CD4-positive, alpha-beta T cell (primary cell): ENCODE measurements at regions not wholly inside any gene's neighbourhood (a gene's known extent, or its start where the extent isn't known, plus 50 kb on each side); places are given as distances from the start of the nearest gene placed in this dataset.
"Not testable (repeated sequence)": the region's sequence is repeated elsewhere in the genome, so short reads cannot be mapped to it uniquely, and the experiment has no call there.

Experiments
- ATAC-seq: fragments of 200-7000 bp; cut with Tn5 transposase; one replicate; pipeline ENCODE4 v1.10.0; 2022; ENCODE audit warnings: mild to moderate bottlenecking; ENCODE audit not compliant: poor library complexity
- CTCF ChIA-PET: fragments of 350-600 bp; sonication (Branson Sonifier 250); formaldehyde crosslinking; loops from one replicate; lab custom pipeline; 2021; ENCODE audit warnings: antibody characterized with exemption, inconsistent platforms; lab: Charles Lee
- POLR2A ChIA-PET: fragments of 350-600 bp; sonication (Branson Sonifier 250); formaldehyde crosslinking; loops from one replicate; lab custom pipeline; 2021; ENCODE audit warnings: antibody characterized with exemption, inconsistent platforms; lab: Charles Lee
- DNase-seq, 14 experiments: peaks; one replicate each; pipeline ENCODE4 v3.0.0-alpha.2; 2013 to 2020; ENCODE audit warnings: mixed read lengths in 2 of 14
- H3K27ac ChIP-seq, 2 donors: one replicate each; pipeline versions ENCODE4 v1.5.1 to v1.7.0; 2013; ENCODE audit warnings: low read length in 2 of 2, low read depth in 1 of 2, mild to moderate bottlenecking in 1 of 2
- H3K27me3 ChIP-seq, 2 experiments: 1 replicate in 1 of 2; 2 replicates in 1 of 2; pipeline versions ENCODE4 v1.6.1 to v1.7.0; 2013; ENCODE audit warnings: low read length in 2 of 2, control low read depth in 1 of 2, mild to moderate bottlenecking in 1 of 2, moderate library complexity in 1 of 2; ENCODE audit not compliant: insufficient read depth in 2 of 2, control insufficient read depth in 1 of 2
- H3K36me3 ChIP-seq: one replicate; pipeline ENCODE4 v1.6.1; 2013; ENCODE audit warnings: low read length, control low read depth; ENCODE audit not compliant: insufficient read depth
- H3K4me1 ChIP-seq: one replicate; pipeline ENCODE4 v1.6.1; 2013; ENCODE audit warnings: low read length, control low read depth; ENCODE audit not compliant: insufficient read depth
- H3K4me3 ChIP-seq: one replicate; pipeline ENCODE4 v1.5.1; 2013; ENCODE audit warnings: mild to moderate bottlenecking, low read length, moderate library complexity
- H3K9me3 ChIP-seq, 2 experiments: 1 replicate in 1 of 2; 2 replicates in 1 of 2; pipeline versions ENCODE4 v1.6.1 to v1.7.0; 2013; ENCODE audit warnings: low read length in 2 of 2, mild to moderate bottlenecking in 2 of 2, control low read depth in 1 of 2, moderate library complexity in 1 of 2; ENCODE audit not compliant: control insufficient read depth in 1 of 2, insufficient read depth in 1 of 2
- H3K27ac Mint-ChIP-seq: one replicate; pipeline ENCODE4 v1.8.0; 2020; ENCODE audit warnings: mixed read lengths
- H3K27me3 Mint-ChIP-seq: one replicate; pipeline ENCODE4 v1.8.0; 2021; ENCODE audit warnings: mixed read lengths
- H3K36me3 Mint-ChIP-seq: one replicate; pipeline ENCODE4 v1.8.0; 2021; ENCODE audit warnings: low read depth, mixed read lengths
- H3K4me1 Mint-ChIP-seq: one replicate; pipeline ENCODE4 v1.8.0; 2021; ENCODE audit warnings: low read depth, mixed read lengths
- H3K4me3 Mint-ChIP-seq: one replicate; pipeline ENCODE4 v1.8.0; 2020; ENCODE audit warnings: mild to moderate bottlenecking, mixed read lengths
- H3K9me3 Mint-ChIP-seq: one replicate; pipeline ENCODE4 v1.8.0; 2020; ENCODE audit warnings: mixed read lengths
- CTCF ChIP-seq: fragments of 200-600 bp; IDR thresholded peaks from one replicate; pipeline ENCODE4 v1.8.0; 2022; ENCODE audit warnings: antibody characterized with exemption, mild to moderate bottlenecking
- intact Hi-C, 2 experiments: fragments of 100-400 bp; cut with DNase I in 1 of 2; cut with micrococcal nuclease in 1 of 2; formaldehyde crosslinking; loops; one replicate each; pipeline versions ENCODE4 v1.15.1 to v1.9.0; 2023 to 2025; cut with DNase I, micrococcal nuclease

GRCh38 chr15:29516929-29517328 is 247.3 kb upstream of the NSMCE3 start:
- H3K4me3 Mint-ChIP-seq = no peak overlapping the region
- DNase-seq = no peak
- POLR2A ChIA-PET = no interaction called here
- ATAC-seq = no peak
- Histone ChIP-seq H3K36me3 (no peaks in the 10 kb centered on the region), H3K9me3 (peaks cover 0 to 3% of the 10 kb centered on the region in 2 experiments), H3K4me3 (no peak overlapping the region), H3K4me1 (no peaks in the 10 kb centered on the region), H3K27ac (no peak overlapping the region), H3K27me3 (peaks cover 0 to 2% of the 10 kb centered on the region in 2 experiments)
- no peak overlapping the region for H3K27ac Mint-ChIP-seq
- intact Hi-C loops = no loop called here
- CTCF ChIA-PET = no interaction called here
- no peak for TF ChIP-seq CTCF
- H3K36me3 Mint-ChIP-seq = no peaks in the 10 kb centered on the region
- H3K27me3 Mint-ChIP-seq = peaks cover 15% of the 10 kb centered on the region
- H3K9me3 Mint-ChIP-seq = peaks cover 11% of the 10 kb centered on the region
- no peaks in the 10 kb centered on the region for H3K4me1 Mint-ChIP-seq

- peaks cover 0 to 3% of the 10 kb centered on the region in 2 experiments for H3K9me3 ChIP-seq
- POLR2A ChIA-PET = no interaction called here
- H3K27ac ChIP-seq = no peak overlapping the region
- intact Hi-C loops = no loop called here
- ATAC-seq (no peak), DNase-seq (no peak)
- CTCF ChIA-PET = no interaction called here
- Mint-ChIP-seq H3K4me3 (no peak overlapping the region), H3K36me3 (no peaks in the 10 kb centered on the region), H3K27me3 (peaks cover 15% of the 10 kb centered on the region), H3K27ac (no peak overlapping the region), H3K9me3 (peaks cover 10% of the 10 kb centered on the region), H3K4me1 (no peaks in the 10 kb centered on the region)
- TF ChIP-seq CTCF = no peak
- H3K4me3 ChIP-seq = no peak overlapping the region
- no peaks in the 10 kb centered on the region for H3K4me1 ChIP-seq
- H3K36me3 ChIP-seq = no peaks in the 10 kb centered on the region
- peaks cover 0 to 2% of the 10 kb centered on the region in 2 experiments for H3K27me3 ChIP-seq
Measured at GRCh38 chr15:29514926-29515325, 245.3 kb upstream of the NSMCE3 start.

- H3K4me3 Mint-ChIP-seq = no peak overlapping the region
- Histone ChIP-seq H3K4me1 (no peaks in the 10 kb centered on the region), H3K4me3 (no peak overlapping the region), H3K27me3 (peaks cover 0 to 2% of the 10 kb centered on the region in 2 experiments), H3K9me3 (no peaks in the 10 kb centered on the region), H3K36me3 (no peaks in the 10 kb centered on the region), H3K27ac (no peak overlapping the region)
- ChIA-PET CTCF (no interaction called here), POLR2A (no interaction called here)
- TF ChIP-seq CTCF = no peak
- H3K36me3 Mint-ChIP-seq = no peaks in the 10 kb centered on the region
- DNase-seq (no peak), ATAC-seq (no peak)
- intact Hi-C loops = no loop called here
- H3K9me3 Mint-ChIP-seq = no peaks in the 10 kb centered on the region
- H3K4me1 Mint-ChIP-seq = no peaks in the 10 kb centered on the region
- H3K27me3 Mint-ChIP-seq = peaks cover 10% of the 10 kb centered on the region
- H3K27ac Mint-ChIP-seq = no peak overlapping the region
Measured at GRCh38 chr15:29511663-29512062, 242.0 kb upstream of the NSMCE3 start.

GRCh38 chr15:29505535-29505934 is 235.9 kb upstream of the NSMCE3 start:
- intact Hi-C loops, CTCF ChIA-PET: not testable (repeated sequence)

More at GRCh38 chr15:29505535-29505934, 235.9 kb upstream of the NSMCE3 start:
- ATAC-seq, H3K27ac ChIP-seq, H3K4me3 ChIP-seq, H3K4me1 ChIP-seq, H3K9me3 ChIP-seq, POLR2A ChIA-PET, H3K4me3 Mint-ChIP-seq, H3K36me3 Mint-ChIP-seq, H3K9me3 Mint-ChIP-seq, H3K27ac Mint-ChIP-seq, DNase-seq, H3K36me3 ChIP-seq, H3K27me3 ChIP-seq, H3K4me1 Mint-ChIP-seq: not testable (repeated sequence)
- peaks cover 21% of the 10 kb centered on the region for H3K27me3 Mint-ChIP-seq
